MM.1S (cell line): ENCODE measurements at regions not wholly inside any gene's neighbourhood (a gene's known extent, or its start where the extent isn't known, plus 50 kb on each side); places are given as distances from the start of the nearest gene placed in this dataset.

ENCODE experiments used
- DNase-seq: peaks from one replicate; pipeline ENCODE4 v3.0.0-alpha.2; 2015
- H2AFZ ChIP-seq: fragments of 300-600 bp; sonication (generic); 2 replicates; pipeline ENCODE4 v1.6.0; 2016; ENCODE audit warnings: antibody characterized with exemption, low read length
- H3F3A ChIP-seq: fragments of 300-600 bp; sonication (generic); 2 replicates; pipeline ENCODE4 v1.6.1; 2016; ENCODE audit warnings: mild to moderate bottlenecking, antibody characterized with exemption, low read length, moderate library complexity, mixed read lengths; ENCODE audit not compliant: insufficient read depth
- H3K27ac ChIP-seq: fragments of 300-600 bp; sonication (generic); 2 replicates; pipeline ENCODE4 v1.5.1; 2016; ENCODE audit warnings: mild to moderate bottlenecking, low read length
- H3K27me3 ChIP-seq: fragments of 300-600 bp; sonication (generic); replicated peaks from 2 replicates; pipeline ENCODE4 v1.6.0; 2016; ENCODE audit warnings: low read length; ENCODE audit not compliant: insufficient read depth
- H3K36me3 ChIP-seq: fragments of 300-600 bp; sonication (generic); replicated peaks from 2 replicates; pipeline ENCODE4 v1.6.1; 2016; ENCODE audit warnings: mild to moderate bottlenecking, low read length, mixed read lengths; ENCODE audit not compliant: insufficient read depth
- H3K4me1 ChIP-seq: fragments of 300-600 bp; sonication (generic); 2 replicates; pipeline ENCODE4 v1.6.1; 2016; ENCODE audit warnings: low read length, mixed read lengths
- H3K4me2 ChIP-seq: fragments of 300-600 bp; sonication (generic); 2 replicates; pipeline ENCODE4 v1.6.0; 2016; ENCODE audit warnings: low read depth, low read length
- H3K4me3 ChIP-seq: fragments of 300-600 bp; sonication (generic); 2 replicates; pipeline ENCODE4 v1.5.1; 2016; ENCODE audit warnings: low read length, mixed read lengths
- H3K79me2 ChIP-seq: fragments of 300-600 bp; sonication (generic); 2 replicates; pipeline ENCODE4 v1.6.1; 2016; ENCODE audit warnings: mixed run types, low read length, mixed read lengths
- H3K9ac ChIP-seq: fragments of 300-600 bp; sonication (generic); 2 replicates; pipeline ENCODE4 v1.6.1; 2016; ENCODE audit warnings: low read length, mixed read lengths
- H3K9me2 ChIP-seq: fragments of 300-600 bp; sonication (generic); replicated peaks from 2 replicates; pipeline ENCODE4 v1.6.1; 2016; ENCODE audit warnings: mild to moderate bottlenecking, low read length, mixed read lengths; ENCODE audit not compliant: insufficient read depth
- H3K9me3 ChIP-seq: fragments of 300-600 bp; sonication (generic); replicated peaks from 2 replicates; pipeline ENCODE4 v1.6.1; 2016; ENCODE audit warnings: mild to moderate bottlenecking, low read length, mixed read lengths; ENCODE audit not compliant: insufficient read depth
- H4K20me1 ChIP-seq: fragments of 300-600 bp; sonication (generic); 2 replicates; pipeline ENCODE4 v1.6.1; 2016; ENCODE audit warnings: mild to moderate bottlenecking, low read length, moderate library complexity, mixed read lengths; ENCODE audit not compliant: insufficient read depth
- EZH2 ChIP-seq: fragments of 300-600 bp; sonication (generic); optimal IDR thresholded peaks from 2 replicates; pipeline ENCODE3; 2017; ENCODE audit warnings: low read depth, mild to moderate bottlenecking, antibody characterized with exemption, low read length, mixed read lengths
- EZH2phosphoT487 ChIP-seq: fragments of 300-600 bp; sonication (generic); IDR thresholded peaks from 2 replicates; pipeline ENCODE4 v1.6.1; 2018; ENCODE audit warnings: antibody characterized with exemption, low read length
- TF ChIP-seq, protein P1 (sequence below): fragments of 300-600 bp; sonication (generic); IDR thresholded peaks from 2 replicates; pipeline ENCODE4 v1.5.1; 2016; ENCODE audit warnings: antibody characterized with exemption, low read length, mixed read lengths

DNA sequence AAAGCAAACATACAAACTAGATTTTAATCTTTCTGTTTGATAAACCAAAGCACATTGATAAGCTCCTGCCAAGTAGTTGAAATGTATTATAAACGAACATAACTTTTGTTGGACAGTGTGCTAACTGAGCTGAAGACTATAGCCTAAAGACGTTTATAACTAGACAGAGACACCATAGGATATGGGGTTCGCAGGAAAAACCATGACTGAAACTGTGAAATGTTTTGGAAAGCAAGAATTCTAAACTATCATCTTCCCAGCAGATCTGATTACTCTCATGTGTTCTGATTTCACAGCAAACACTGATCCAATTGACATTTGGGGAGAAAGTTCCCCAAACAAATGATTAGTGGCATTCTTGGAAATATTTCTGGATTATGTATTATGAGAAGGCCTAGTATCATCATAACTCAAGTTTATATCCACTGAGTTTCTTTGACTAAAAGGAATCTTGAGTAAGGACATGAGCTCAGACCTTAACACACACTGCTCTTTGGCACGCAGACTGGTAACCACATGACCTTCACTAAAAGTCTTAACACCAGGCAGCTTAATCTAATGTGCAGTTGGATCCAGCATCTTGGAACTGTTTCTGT, 375.2 kb downstream of the ZNF608 start:
- H3K79me2 ChIP-seq = no peaks in the 10 kb centered on the region
- H3K9me2 ChIP-seq = no peaks in the 10 kb centered on the region
- H3K4me3 ChIP-seq = no peak overlapping the region
- H2AFZ ChIP-seq = no peak overlapping the region
- no peaks in the 10 kb centered on the region for H3F3A ChIP-seq
- no peaks in the 10 kb centered on the region for H3K36me3 ChIP-seq
- no peak overlapping the region for H3K4me2 ChIP-seq
- no peaks in the 10 kb centered on the region for H3K27me3 ChIP-seq
- no peak overlapping the region for H3K27ac ChIP-seq
- no peaks in the 10 kb centered on the region for H3K4me1 ChIP-seq
- H3K9me3 ChIP-seq = no peaks in the 10 kb centered on the region
- no peak overlapping the region for H3K9ac ChIP-seq
- H4K20me1 ChIP-seq = no peaks in the 10 kb centered on the region
- no peak for DNase-seq
- TF ChIP-seq EZH2phosphoT487 = no peak
- TF ChIP-seq, protein P1, sequence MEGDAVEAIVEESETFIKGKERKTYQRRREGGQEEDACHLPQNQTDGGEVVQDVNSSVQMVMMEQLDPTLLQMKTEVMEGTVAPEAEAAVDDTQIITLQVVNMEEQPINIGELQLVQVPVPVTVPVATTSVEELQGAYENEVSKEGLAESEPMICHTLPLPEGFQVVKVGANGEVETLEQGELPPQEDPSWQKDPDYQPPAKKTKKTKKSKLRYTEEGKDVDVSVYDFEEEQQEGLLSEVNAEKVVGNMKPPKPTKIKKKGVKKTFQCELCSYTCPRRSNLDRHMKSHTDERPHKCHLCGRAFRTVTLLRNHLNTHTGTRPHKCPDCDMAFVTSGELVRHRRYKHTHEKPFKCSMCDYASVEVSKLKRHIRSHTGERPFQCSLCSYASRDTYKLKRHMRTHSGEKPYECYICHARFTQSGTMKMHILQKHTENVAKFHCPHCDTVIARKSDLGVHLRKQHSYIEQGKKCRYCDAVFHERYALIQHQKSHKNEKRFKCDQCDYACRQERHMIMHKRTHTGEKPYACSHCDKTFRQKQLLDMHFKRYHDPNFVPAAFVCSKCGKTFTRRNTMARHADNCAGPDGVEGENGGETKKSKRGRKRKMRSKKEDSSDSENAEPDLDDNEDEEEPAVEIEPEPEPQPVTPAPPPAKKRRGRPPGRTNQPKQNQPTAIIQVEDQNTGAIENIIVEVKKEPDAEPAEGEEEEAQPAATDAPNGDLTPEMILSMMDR = no peak
- no peak for TF ChIP-seq EZH2

GRCh38 chr5:124370601-124371000, 375.8 kb downstream of the ZNF608 start:
- H3K9ac ChIP-seq = no peak overlapping the region
- no peaks in the 10 kb centered on the region for H3K9me2 ChIP-seq
- no peaks in the 10 kb centered on the region for H3K36me3 ChIP-seq
- no peak for DNase-seq
- no peak overlapping the region for H3K27ac ChIP-seq
- no peaks in the 10 kb centered on the region for H3K4me1 ChIP-seq
- no peaks in the 10 kb centered on the region for H3F3A ChIP-seq
- TF ChIP-seq, protein P1 = no peak
- no peak for TF ChIP-seq EZH2
- TF ChIP-seq EZH2phosphoT487 = no peak
- no peaks in the 10 kb centered on the region for H3K9me3 ChIP-seq
- H3K27me3 ChIP-seq = no peaks in the 10 kb centered on the region
- no peak overlapping the region for H2AFZ ChIP-seq
- H3K4me2 ChIP-seq = no peak overlapping the region
- no peak overlapping the region for H3K4me3 ChIP-seq
- no peaks in the 10 kb centered on the region for H4K20me1 ChIP-seq
- no peaks in the 10 kb centered on the region for H3K79me2 ChIP-seq

GRCh38 chr5:124365361-124365801, 381.1 kb downstream of the ZNF608 start:
- Histone ChIP-seq H3K79me2 (no peaks in the 10 kb centered on the region), H4K20me1 (no peaks in the 10 kb centered on the region), H3K9me2 (no peaks in the 10 kb centered on the region), H3K9ac (no peak overlapping the region), H3K27ac (no peak overlapping the region), H3K4me2 (no peak overlapping the region), H3K4me1 (no peaks in the 10 kb centered on the region), H3K36me3 (no peaks in the 10 kb centered on the region), H3K27me3 (no peaks in the 10 kb centered on the region), H2AFZ (no peak overlapping the region), H3K4me3 (no peak overlapping the region), H3F3A (no peaks in the 10 kb centered on the region), H3K9me3 (no peaks in the 10 kb centered on the region)
- DNase-seq = no peak
- no peak for TF ChIP-seq EZH2
- TF ChIP-seq, protein P1 = no peak
- TF ChIP-seq EZH2phosphoT487 = no peak
